ENCODE measurements at regions not wholly inside any gene's neighbourhood (a gene's known extent, or its start where the extent isn't known, plus 50 kb on each side); places are given as distances from the start of the nearest gene placed in this dataset.

GRCh38 chr6:156098839-156099238, 643.2 kb upstream of the NOX3 start:
- TF ChIP-seq CTCF (conservative IDR thresholded peaks at IDR 0.05; ENCODE audit: low read depth in 2 of 2): no peak
- TF ChIP-seq STAT1 (IDR thresholded peaks at IDR 0.05; ENCODE audit: unreplicated experiment): no peak
- TF ChIP-seq POLR2AphosphoS5 (IDR thresholded peaks at IDR 0.05; ENCODE audit: low read depth): no peak

Measured in GM23338 (cell line).